ENCODE measurements at regions not wholly inside any gene's neighbourhood (a gene's known extent, or its start where the extent isn't known, plus 50 kb on each side); places are given as distances from the start of the nearest gene placed in this dataset.

GRCh38 chr13:109485136-109485794, 301.1 kb downstream of the IRS2 start:
- no peaks in the 10 kb centered on the region for H3K79me2 ChIP-seq (ENCODE audit: control insufficient read depth, insufficient read depth, low read length)
- H3K4me2 ChIP-seq (ENCODE audit: control insufficient read depth, extremely low read depth, insufficient read depth, low read depth, low read length): no peak overlapping the region
- dilution Hi-C loops (cut with MboI; ENCODE audit: extremely low pct_ligation_motif_present, low sequenced_read_pairs): no loop called here
- H3K27ac ChIP-seq (ENCODE audit: control insufficient read depth, insufficient read depth, low read length): no peak overlapping the region
- H4K20me1 ChIP-seq (ENCODE audit: control insufficient read depth, extremely low read depth, insufficient read depth, low read length): no peaks in the 10 kb centered on the region
- no peaks in the 10 kb centered on the region for H3K27me3 ChIP-seq (ENCODE audit: control insufficient read depth, extremely low read depth, insufficient read depth, low read length)
- H3K4me1 ChIP-seq (ENCODE audit: control insufficient read depth, extremely low read depth, insufficient read depth, low read length): no peaks in the 10 kb centered on the region
- no peaks in the 10 kb centered on the region for H3K9me3 ChIP-seq (ENCODE audit: control insufficient read depth, low read depth, low read length)
- H3K36me3 ChIP-seq (ENCODE audit: control insufficient read depth in 2 of 2, extremely low read depth in 1 of 2, insufficient read depth in 2 of 2, low read length in 2 of 2): no peaks in the 10 kb centered on the region
- H3K9ac ChIP-seq (ENCODE audit: control insufficient read depth, extremely low read depth, insufficient read depth, low read length): no peak overlapping the region
- FAIRE-seq: no peak
- H2AFZ ChIP-seq (ENCODE audit: control insufficient read depth, low read length): no peak overlapping the region
- H3K4me3 ChIP-seq (ENCODE audit: control insufficient read depth in 2 of 3, extremely low read depth in 1 of 3, insufficient read depth in 2 of 3, low read depth in 1 of 3, low read length in 3 of 3): no peak overlapping the region
- DNase-seq (ENCODE audit: low read depth, low spot score): no peak
- no peak for TF ChIP-seq CTCF (optimal IDR thresholded peaks at IDR 0.05 in 1 of 3, IDR thresholded peaks at IDR 0.05 in 1 of 3, conservative IDR thresholded peaks at IDR 0.05 in 1 of 3; ENCODE audit: extremely low read depth in 1 of 3, insufficient read depth in 2 of 3, low read length in 3 of 3)
- H3K9me1 ChIP-seq (ENCODE audit: control insufficient read depth, extremely low read depth, insufficient read depth, low read length): no peaks in the 10 kb centered on the region

GRCh38 chr13:109483284-109483683, 303.1 kb downstream of the IRS2 start:
- Histone ChIP-seq H3K4me3 (ENCODE audit: control insufficient read depth in 2 of 3, extremely low read depth in 1 of 3, insufficient read depth in 2 of 3, low read depth in 1 of 3, low read length in 3 of 3) (no peak overlapping the region), H2AFZ (ENCODE audit: control insufficient read depth, low read length) (no peak overlapping the region)
- dilution Hi-C loops (cut with MboI; ENCODE audit: extremely low pct_ligation_motif_present, low sequenced_read_pairs): no loop called here

More at GRCh38 chr13:109483284-109483683, 303.1 kb downstream of the IRS2 start:
- H3K36me3 ChIP-seq (ENCODE audit: control insufficient read depth in 2 of 2, extremely low read depth in 1 of 2, insufficient read depth in 2 of 2, low read length in 2 of 2): no peaks in the 10 kb centered on the region
- H4K20me1 ChIP-seq (ENCODE audit: control insufficient read depth, extremely low read depth, insufficient read depth, low read length): no peaks in the 10 kb centered on the region
- H3K9ac ChIP-seq (ENCODE audit: control insufficient read depth, extremely low read depth, insufficient read depth, low read length): no peak overlapping the region
- FAIRE-seq: no peak
- H3K27ac ChIP-seq (ENCODE audit: control insufficient read depth, insufficient read depth, low read length): no peak overlapping the region
- H3K4me1 ChIP-seq (ENCODE audit: control insufficient read depth, extremely low read depth, insufficient read depth, low read length): no peaks in the 10 kb centered on the region
- TF ChIP-seq EZH2 (IDR thresholded peaks at IDR 0.05; ENCODE audit: low read length): no peak
- TF ChIP-seq CTCF (optimal IDR thresholded peaks at IDR 0.05 in 1 of 3, IDR thresholded peaks at IDR 0.05 in 1 of 3, conservative IDR thresholded peaks at IDR 0.05 in 1 of 3; ENCODE audit: extremely low read depth in 1 of 3, insufficient read depth in 2 of 3, low read length in 3 of 3): no peak
- no peak overlapping the region for H3K4me2 ChIP-seq (ENCODE audit: control insufficient read depth, extremely low read depth, insufficient read depth, low read depth, low read length)
- no peak for DNase-seq (ENCODE audit: low read depth, low spot score)
- no peaks in the 10 kb centered on the region for H3K9me3 ChIP-seq (ENCODE audit: control insufficient read depth, low read depth, low read length)
- H3K27me3 ChIP-seq (ENCODE audit: control insufficient read depth, extremely low read depth, insufficient read depth, low read length): no peaks in the 10 kb centered on the region
- no peaks in the 10 kb centered on the region for H3K9me1 ChIP-seq (ENCODE audit: control insufficient read depth, extremely low read depth, insufficient read depth, low read length)
- no peaks in the 10 kb centered on the region for H3K79me2 ChIP-seq (ENCODE audit: control insufficient read depth, insufficient read depth, low read length)
